ENCODE measurements at regions not wholly inside any gene's neighbourhood (a gene's known extent, or its start where the extent isn't known, plus 50 kb on each side); places are given as distances from the start of the nearest gene placed in this dataset.
"Not testable (repeated sequence)": the region's sequence is repeated elsewhere in the genome, so short reads cannot be mapped to it uniquely, and the experiment has no call there.

DNA sequence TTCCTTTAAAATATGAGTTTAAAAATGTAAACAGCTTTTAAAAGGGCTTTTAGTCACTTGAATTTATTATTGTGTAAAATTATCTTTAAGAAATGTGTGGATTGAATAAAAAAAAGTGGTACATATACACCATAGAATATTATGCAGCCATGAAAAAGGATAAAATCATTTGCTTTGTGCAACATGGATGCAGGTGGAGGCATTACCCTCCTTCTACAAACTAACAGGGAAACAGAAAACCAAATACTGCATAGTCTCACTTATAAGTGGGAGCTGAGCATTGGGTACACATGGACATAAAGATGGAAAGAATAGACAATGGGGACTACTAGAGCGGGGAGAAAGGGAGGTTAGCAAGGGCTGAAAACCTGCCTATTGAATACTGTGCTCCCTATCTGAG is 999.3 kb downstream of the SLITRK5 start:
- H3K4me1 ChIP-seq, result no peaks in the 10 kb centered on the region
- H3K36me3 ChIP-seq, result no peaks in the 10 kb centered on the region
- H3K9me3 ChIP-seq (replicated peaks), result no peaks in the 10 kb centered on the region
- H3K27ac ChIP-seq, result no peak overlapping the region
- DNase-seq, result no peak
- H3K4me3 ChIP-seq, result no peak overlapping the region
- H3K27me3 ChIP-seq, result no peaks in the 10 kb centered on the region

DNA sequence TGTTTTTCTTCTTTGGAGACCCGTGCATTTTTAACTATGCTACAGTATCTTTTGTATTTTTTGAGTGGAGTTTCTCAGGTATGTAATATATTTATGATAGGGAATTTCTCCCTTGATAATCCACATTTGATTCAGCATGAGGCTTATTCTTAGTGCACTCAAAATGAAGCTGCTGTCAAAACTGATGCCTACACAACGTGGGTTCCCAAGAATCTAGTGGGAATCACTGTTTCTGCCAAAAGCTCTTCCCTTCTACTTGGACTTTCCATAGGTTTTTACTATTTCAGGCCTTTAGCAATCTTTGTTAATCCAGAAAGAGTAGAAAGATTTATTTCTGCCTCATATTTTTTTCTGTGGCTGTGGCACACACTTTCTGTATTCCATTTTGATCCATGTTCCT is 1003.7 kb downstream of the SLITRK5 start:
- Histone ChIP-seq H3K27ac (no peak overlapping the region), H3K4me1 (no peaks in the 10 kb centered on the region), H3K4me3 (no peak overlapping the region), H3K27me3 (no peaks in the 10 kb centered on the region), H3K36me3 (no peaks in the 10 kb centered on the region), H3K9me3 (replicated peaks) (no peaks in the 10 kb centered on the region)
- DNase-seq, result no peak

DNA sequence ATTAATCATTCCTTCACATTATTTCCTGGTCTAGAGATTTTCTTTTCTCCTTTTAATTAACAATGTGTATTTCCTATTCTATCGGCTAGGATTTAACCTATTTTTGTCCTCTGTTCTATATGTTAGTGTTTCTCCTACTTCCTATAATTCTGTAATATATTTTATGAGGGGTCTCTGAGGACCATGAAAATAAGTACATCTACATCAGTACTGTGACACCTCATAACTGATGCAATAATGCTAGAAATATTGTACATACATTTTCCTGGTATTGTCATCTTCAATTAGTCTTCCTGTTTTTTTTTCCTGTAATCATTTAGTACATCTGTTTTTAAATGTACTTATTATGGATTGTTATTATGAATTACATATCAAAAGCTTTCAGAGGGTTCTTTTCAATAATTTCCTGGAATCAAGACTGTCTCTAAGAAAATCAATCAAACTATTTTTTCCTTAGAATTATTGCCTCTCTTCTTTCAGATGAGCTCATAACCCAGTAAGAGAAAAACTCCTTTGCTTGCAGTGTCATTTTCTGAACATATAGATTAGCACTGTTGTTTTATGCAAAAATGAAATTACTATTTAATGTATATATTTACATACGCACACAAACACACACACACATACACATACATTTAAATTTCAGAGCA is 1004.3 kb downstream of the SLITRK5 start:
- Histone ChIP-seq H3K27me3 (no peaks in the 10 kb centered on the region), H3K27ac (no peak overlapping the region), H3K9me3 (replicated peaks) (no peaks in the 10 kb centered on the region), H3K4me3 (no peak overlapping the region), H3K4me1 (no peaks in the 10 kb centered on the region), H3K36me3 (no peaks in the 10 kb centered on the region)
- DNase-seq, result no peak

DNA sequence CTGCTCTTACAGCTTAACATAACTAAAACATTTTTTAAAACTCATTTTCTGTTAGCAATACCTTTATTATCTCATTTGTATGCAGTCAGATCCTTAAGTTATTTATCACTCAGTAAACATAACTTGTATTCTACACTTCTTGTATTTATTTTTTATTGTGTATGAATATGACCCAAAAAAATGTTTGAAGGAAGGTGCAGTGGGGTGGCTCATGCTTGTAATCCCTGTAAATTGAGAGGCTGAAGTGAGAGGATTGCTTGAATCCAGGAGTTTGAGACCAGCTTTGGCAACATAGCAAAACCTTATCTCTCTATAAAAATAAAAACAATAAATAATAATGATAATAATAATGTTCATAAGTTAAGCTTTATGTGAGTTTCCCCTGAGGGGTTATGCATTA is 1004.8 kb downstream of the SLITRK5 start:
- Histone ChIP-seq H3K4me3 (no peak overlapping the region), H3K9me3 (replicated peaks) (no peaks in the 10 kb centered on the region), H3K4me1 (no peaks in the 10 kb centered on the region), H3K36me3 (no peaks in the 10 kb centered on the region), H3K27ac (no peak overlapping the region), H3K27me3 (no peaks in the 10 kb centered on the region)
- DNase-seq, result no peak

DNA sequence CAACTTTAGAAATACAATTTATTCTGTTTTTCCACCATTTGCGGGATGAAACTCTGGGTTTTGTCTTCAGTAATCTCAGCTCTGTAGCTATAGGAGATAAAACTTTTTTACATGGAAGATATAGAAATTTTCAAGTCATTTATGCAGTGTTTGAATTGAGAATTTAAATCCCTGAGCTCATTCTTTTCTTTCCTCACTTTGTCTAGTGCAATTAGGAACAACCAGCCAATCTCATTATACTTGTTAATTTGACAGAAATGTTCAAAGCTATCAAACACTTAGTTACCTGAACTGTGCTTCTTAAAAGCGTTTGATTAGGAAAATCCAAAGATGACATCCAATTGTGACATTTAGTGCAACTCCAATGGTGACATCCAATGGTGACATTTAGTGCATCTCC is 1014.3 kb downstream of the SLITRK5 start:
- H3K4me1 ChIP-seq, result no peaks in the 10 kb centered on the region
- H3K4me3 ChIP-seq, result no peak overlapping the region
- no peaks in the 10 kb centered on the region for H3K9me3 ChIP-seq (replicated peaks)
- no peak overlapping the region for H3K27ac ChIP-seq
- DNase-seq, result no peak
- no peaks in the 10 kb centered on the region for H3K36me3 ChIP-seq
- no peaks in the 10 kb centered on the region for H3K27me3 ChIP-seq

DNA sequence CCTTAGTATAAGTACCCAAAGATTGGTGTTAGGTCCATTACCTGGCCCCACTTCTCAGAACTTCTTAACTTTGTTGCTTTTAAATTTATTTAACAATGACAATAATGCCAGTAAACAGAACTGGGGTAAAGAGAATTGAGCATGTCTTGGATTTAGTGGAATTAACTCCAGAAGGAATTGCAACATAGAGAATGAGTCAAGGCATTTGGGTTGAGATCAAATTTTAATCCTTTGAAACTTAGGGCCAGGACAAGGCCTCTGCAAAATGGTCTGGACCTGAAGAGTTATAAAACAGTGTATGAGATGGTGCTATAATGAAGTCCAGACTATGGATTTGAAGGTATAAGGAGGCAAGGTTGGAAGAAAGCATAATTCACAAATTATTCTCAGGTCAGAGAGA is 1030.4 kb downstream of the SLITRK5 start:
- no peak overlapping the region for H3K4me3 ChIP-seq
- H3K4me1 ChIP-seq, result no peaks in the 10 kb centered on the region
- no peak overlapping the region for H3K27ac ChIP-seq
- H3K27me3 ChIP-seq, result no peaks in the 10 kb centered on the region
- no peaks in the 10 kb centered on the region for H3K9me3 ChIP-seq (replicated peaks)
- DNase-seq, result no peak
- no peaks in the 10 kb centered on the region for H3K36me3 ChIP-seq

DNA sequence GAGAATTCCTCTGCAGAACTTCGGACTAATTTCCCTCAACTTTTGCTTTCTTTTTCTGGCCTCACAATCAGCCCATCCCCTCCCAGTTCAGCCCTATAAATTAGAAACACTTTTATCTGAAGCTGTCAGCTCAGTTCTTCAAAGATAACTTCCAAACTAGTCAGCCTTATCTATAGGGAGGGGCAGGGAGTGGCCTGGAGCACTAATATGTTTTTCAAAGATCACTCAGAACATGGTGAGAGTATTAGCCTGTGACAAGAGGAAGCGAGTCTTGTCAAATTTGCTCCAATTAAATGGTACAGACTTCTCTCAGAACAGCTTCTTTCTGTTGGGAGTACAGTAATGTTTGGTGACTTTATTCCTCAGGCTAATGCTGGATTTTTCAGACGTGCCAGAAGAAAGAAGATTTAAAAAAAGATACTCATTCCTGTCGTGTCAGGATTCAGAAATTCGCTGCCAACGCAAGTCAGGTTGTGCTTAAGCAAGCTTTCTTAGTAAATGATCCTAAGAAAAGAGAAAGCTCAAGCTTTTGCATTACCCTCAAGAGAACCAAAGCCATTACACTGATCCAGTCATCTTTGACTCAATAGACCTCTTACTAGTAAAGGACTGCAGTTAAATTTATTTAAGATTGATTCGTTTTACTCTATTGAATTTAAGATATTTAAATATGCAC is 1033.6 kb downstream of the SLITRK5 start:
- DNase-seq, result no peak
- Histone ChIP-seq H3K27me3 (no peaks in the 10 kb centered on the region), H3K4me1 (no peaks in the 10 kb centered on the region), H3K36me3 (no peaks in the 10 kb centered on the region), H3K27ac (no peak overlapping the region), H3K4me3 (no peak overlapping the region), H3K9me3 (replicated peaks) (no peaks in the 10 kb centered on the region; the same call in 1 of the 2 replicates)

DNA sequence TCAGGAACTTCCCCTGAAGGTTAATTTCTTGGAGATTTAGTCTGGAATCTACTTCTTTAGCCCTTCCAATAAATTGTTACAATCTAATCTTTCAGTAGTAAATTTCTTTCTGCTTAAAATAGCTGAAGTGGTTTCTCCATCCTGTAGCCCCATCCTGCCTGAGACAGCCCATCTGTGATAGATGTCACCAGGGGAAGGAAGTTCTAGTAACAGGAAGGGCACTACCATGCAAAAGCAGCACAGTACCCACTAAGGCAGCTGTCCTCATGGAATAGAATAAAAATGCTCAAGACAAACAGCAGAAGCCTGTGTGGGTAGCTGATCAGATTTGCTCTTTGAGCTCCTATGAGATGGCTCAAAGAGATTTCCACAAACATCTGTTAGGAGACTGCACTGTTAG is 1036.5 kb downstream of the SLITRK5 start:
- Histone ChIP-seq H3K4me3 (no peak overlapping the region), H3K27me3 (no peaks in the 10 kb centered on the region), H3K27ac (no peak overlapping the region), H3K36me3 (no peaks in the 10 kb centered on the region), H3K9me3 (replicated peaks) (no peaks in the 10 kb centered on the region; the same call in 1 of the 2 replicates), H3K4me1 (no peaks in the 10 kb centered on the region)
- no peak for DNase-seq

DNA sequence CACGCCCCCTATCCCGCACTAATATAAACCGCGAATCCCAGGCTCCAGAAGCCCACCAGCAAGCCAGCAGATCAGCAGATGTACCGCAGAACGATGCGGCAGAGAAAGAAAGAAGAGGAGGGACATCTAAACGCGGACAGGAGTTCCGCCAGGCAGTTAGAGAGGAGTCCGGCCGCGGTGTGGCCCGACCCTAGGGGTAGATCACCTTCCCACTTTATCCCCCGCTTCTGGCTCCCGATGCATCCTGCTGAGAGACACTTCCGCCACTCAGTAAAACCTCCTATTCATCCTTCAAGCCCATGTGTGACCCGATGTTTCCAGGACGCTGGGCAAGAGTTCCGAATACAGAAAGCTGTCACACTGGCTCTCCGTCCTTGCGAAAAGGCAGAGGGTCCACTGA is 1046.8 kb downstream of the SLITRK5 start:
- DNase-seq, result no peak
- Histone ChIP-seq H3K27ac (no peak overlapping the region), H3K36me3 (no peaks in the 10 kb centered on the region)

DNA sequence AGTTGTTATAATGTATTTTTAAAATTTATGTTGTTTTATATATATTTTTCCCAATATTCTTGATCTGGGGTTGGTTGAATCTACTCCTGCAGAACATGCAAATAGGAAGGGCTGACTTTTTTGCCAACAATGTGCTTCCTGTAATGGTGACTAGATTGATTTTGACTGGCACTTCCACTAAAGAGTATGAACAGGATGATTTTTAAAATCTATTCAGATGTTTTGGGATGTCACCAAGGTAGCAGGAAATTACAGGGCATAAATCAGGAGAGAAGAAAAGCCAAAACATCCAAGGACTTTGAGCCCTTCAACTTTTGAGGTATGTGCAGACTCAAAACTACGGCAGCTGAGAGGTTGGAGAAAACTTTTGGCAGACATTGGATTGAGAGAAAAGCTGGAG is 1047.6 kb downstream of the SLITRK5 start:
- Histone ChIP-seq H3K27me3 (no peaks in the 10 kb centered on the region), H3K36me3 (no peaks in the 10 kb centered on the region), H3K4me1 (no peaks in the 10 kb centered on the region), H3K9me3 (replicated peaks) (no peaks in the 10 kb centered on the region), H3K27ac (no peak overlapping the region), H3K4me3 (no peak overlapping the region)
- no peak for DNase-seq

More for the DNA sequence above, 1046.8 kb downstream of the SLITRK5 start:
- Histone ChIP-seq H3K27me3 (no peaks in the 10 kb centered on the region), H3K4me1 (no peaks in the 10 kb centered on the region), H3K9me3 (replicated peaks) (no peaks in the 10 kb centered on the region), H3K4me3 (no peak overlapping the region)

DNA sequence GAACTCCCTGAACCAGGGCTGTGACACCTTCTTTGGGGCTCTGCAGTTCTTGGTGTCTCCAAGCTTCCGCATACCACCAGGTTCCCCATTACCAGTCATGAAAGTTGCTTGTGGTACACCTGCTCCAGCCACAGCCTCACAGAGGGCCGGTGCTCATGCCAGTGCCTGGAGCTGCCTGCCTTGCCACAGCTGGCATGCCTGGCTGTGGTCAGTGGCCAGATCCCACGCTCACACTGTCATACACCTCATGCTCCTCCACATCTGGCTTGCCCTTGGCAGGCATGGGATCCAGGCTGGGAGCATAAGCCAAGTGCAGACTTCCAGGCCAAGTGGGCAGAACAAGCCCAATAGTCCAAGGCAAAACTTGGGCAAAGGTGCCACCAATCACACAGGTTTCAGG is 1054.9 kb downstream of the SLITRK5 start:
- no peak overlapping the region for H3K4me3 ChIP-seq
- no peaks in the 10 kb centered on the region for H3K27me3 ChIP-seq
- H3K4me1 ChIP-seq, result no peaks in the 10 kb centered on the region
- no peak overlapping the region for H3K27ac ChIP-seq
- no peaks in the 10 kb centered on the region for H3K9me3 ChIP-seq (replicated peaks)
- H3K36me3 ChIP-seq, result no peaks in the 10 kb centered on the region
- DNase-seq, result no peak

DNA sequence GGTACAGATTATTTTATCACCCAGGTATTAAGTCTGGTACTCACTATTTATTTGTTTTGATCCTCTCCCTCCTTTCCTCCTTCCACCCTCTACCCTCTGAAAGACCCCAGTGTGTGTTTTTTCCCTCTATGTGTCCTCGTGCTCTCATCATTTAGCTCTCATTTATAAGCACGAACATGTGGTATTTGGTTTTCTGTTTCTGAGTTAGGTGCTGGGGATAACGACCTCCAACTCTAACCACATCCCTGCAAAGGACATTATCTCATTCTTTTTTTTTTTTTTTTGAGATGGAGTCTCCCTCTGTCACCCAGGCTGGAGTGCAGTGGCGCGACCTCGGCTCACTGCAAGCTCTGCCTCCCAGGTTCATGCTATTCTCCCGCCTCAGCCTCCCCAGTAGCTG is 1056.1 kb downstream of the SLITRK5 start:
- H3K4me1 ChIP-seq; H3K27me3 ChIP-seq; H3K36me3 ChIP-seq; DNase-seq; H3K27ac ChIP-seq; H3K4me3 ChIP-seq; H3K9me3 ChIP-seq (replicated peaks): not testable (repeated sequence)

DNA sequence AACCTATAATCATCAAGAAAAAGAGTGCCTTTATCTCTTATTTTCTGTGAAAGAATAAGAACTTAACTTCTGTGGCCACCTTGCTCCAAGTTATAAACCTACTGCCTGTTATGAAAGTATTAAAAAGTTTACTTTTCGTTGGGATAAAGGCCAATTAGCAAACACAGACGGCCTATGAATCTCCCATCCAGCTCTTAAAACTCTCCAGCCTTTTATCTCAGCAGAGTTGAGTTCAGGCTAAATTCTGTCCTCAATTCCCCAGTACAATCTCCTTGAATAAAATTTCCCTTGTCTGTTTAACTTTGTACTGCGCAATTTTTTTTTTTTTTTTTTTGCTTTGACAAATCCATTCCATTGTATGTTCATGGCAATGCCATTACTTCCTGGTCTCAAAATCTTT is 1058.4 kb downstream of the SLITRK5 start:
- no peak for DNase-seq
- no peak overlapping the region for H3K27ac ChIP-seq
- no peaks in the 10 kb centered on the region for H3K9me3 ChIP-seq (replicated peaks)
- no peaks in the 10 kb centered on the region for H3K36me3 ChIP-seq
- H3K4me3 ChIP-seq, result no peak overlapping the region
- no peaks in the 10 kb centered on the region for H3K4me1 ChIP-seq
- no peaks in the 10 kb centered on the region for H3K27me3 ChIP-seq

DNA sequence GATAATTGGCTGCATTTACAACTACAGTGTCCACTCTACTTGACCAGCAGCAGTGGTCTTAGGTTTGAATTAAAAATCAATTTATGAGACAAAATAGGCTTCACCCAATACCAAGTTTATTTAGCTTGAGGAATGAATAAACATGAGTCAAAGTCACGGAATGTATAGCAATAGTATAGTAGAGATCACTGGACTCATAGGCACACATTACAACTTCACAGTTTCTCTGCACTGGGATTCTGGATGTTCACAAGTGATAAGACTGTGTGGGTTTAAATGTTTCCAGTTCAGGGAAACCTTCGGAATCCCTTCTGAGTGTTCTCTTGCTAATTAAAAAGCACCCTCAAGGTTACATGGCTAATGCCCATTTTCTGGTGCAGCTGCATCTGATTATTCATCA is 1064.9 kb downstream of the SLITRK5 start:
- Histone ChIP-seq H3K4me3 (no peak overlapping the region), H3K4me1 (no peaks in the 10 kb centered on the region), H3K36me3 (no peaks in the 10 kb centered on the region), H3K9me3 (replicated peaks) (no peaks in the 10 kb centered on the region), H3K27ac (no peak overlapping the region), H3K27me3 (no peaks in the 10 kb centered on the region)
- DNase-seq, result no peak

DNA sequence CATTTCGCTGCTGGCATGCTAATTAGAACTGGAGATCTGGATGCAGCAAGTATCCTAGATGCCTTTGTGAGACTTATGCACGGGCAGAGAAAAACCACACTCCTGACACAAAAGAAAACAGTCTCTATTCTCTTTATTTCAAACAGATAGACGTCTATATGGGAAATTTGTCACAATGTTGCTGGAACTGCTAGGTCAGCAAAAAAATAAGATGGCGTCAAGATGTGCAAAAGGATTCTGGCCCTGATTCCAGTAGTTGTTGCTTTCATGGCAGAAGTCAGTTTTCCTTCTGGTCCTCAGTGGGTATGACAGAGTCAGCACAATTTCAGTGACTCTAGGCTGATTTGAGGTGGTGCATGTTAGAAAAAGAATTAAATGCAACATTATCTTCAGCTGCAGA is 1068.0 kb downstream of the SLITRK5 start:
- Histone ChIP-seq H3K4me1 (no peaks in the 10 kb centered on the region), H3K4me3 (no peak overlapping the region), H3K9me3 (replicated peaks) (no peaks in the 10 kb centered on the region), H3K27me3 (no peaks in the 10 kb centered on the region), H3K27ac (no peak overlapping the region), H3K36me3 (no peaks in the 10 kb centered on the region)
- no peak for DNase-seq

DNA sequence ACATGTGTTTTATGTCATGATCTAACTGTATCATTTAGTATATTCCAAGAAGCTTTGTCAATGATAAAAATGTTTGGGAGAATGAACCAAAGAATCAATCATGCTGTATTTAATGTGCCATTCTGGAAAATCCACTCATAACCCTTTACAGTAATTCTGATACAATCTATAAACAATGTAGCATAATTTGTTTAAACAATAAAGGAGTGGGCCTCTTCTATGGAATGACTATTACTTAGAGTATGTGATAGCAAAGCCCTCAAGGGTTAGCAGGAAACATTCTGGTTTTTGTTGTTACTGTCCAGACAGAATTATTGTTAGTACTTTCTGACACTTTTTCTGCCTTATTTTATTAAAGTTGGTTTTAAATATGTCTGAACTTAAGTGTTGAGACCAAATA is 1073.1 kb downstream of the SLITRK5 start:
- no peaks in the 10 kb centered on the region for H3K36me3 ChIP-seq
- DNase-seq, result no peak
- H3K4me1 ChIP-seq, result no peaks in the 10 kb centered on the region
- H3K9me3 ChIP-seq (replicated peaks), result no peaks in the 10 kb centered on the region
- H3K4me3 ChIP-seq, result no peak overlapping the region
- H3K27ac ChIP-seq, result no peak overlapping the region
- H3K27me3 ChIP-seq, result no peaks in the 10 kb centered on the region
